Astrocyte (in vitro differentiated cells and primary cell): ENCODE measurements at regions not wholly inside any gene's neighbourhood (a gene's known extent, or its start where the extent isn't known, plus 50 kb on each side); places are given as distances from the start of the nearest gene placed in this dataset.

Source experiments
- DNase-seq: peaks from one replicate; pipeline ENCODE4 v3.0.0-alpha.2; 2010; ENCODE audit warnings: low read depth
- FAIRE-seq: peaks from 2 replicates; lab custom pipeline; 2011; peaks lifted over from hg19 to GRCh38; lab: Jason Lieb, UNC
- H2AFZ ChIP-seq: 2 replicates; pipeline ENCODE4 v1.6.0; 2012; ENCODE audit warnings: low read depth, low read length, inconsistent platforms
- H3K27ac ChIP-seq: 2 replicates; pipeline ENCODE4 v1.5.1; 2011; ENCODE audit warnings: low read depth, low read length, inconsistent platforms
- H3K27me3 ChIP-seq: 2 replicates; pipeline ENCODE4 v1.6.0; 2011; ENCODE audit warnings: low read length, inconsistent platforms; ENCODE audit not compliant: insufficient read depth
- H3K36me3 ChIP-seq: 2 replicates; pipeline ENCODE4 v1.5.1; 2011; ENCODE audit warnings: low read length, inconsistent platforms; ENCODE audit not compliant: insufficient read depth
- H3K4me1 ChIP-seq: 2 replicates; pipeline ENCODE4 v1.5.1; 2011; ENCODE audit warnings: low read length, inconsistent platforms; ENCODE audit not compliant: insufficient read depth
- H3K4me2 ChIP-seq: 2 replicates; pipeline ENCODE4 v1.6.0; 2012; ENCODE audit warnings: low read length, inconsistent platforms
- H3K4me3 ChIP-seq: 2 replicates; pipeline ENCODE4 v1.5.1; 2011; ENCODE audit warnings: low read depth, mild to moderate bottlenecking, low read length, inconsistent platforms; ENCODE audit not compliant: insufficient read depth
- H3K79me2 ChIP-seq: 2 replicates; pipeline ENCODE4 v1.6.0; 2012; ENCODE audit warnings: mild to moderate bottlenecking, low read length, inconsistent platforms; ENCODE audit not compliant: insufficient read depth
- H3K9ac ChIP-seq: 2 replicates; pipeline ENCODE4 v1.6.0; 2012; ENCODE audit warnings: mild to moderate bottlenecking, low read length, inconsistent platforms
- H3K9me3 ChIP-seq: 2 replicates; pipeline ENCODE4 v1.5.1; 2012; ENCODE audit warnings: low read depth, mild to moderate bottlenecking, low read length, inconsistent platforms; ENCODE audit not compliant: insufficient read depth
- H4K20me1 ChIP-seq: 2 replicates; pipeline ENCODE4 v1.6.0; 2012; ENCODE audit warnings: low read length, inconsistent platforms; ENCODE audit not compliant: insufficient read depth
- H3K27ac Mint-ChIP-seq: one replicate; pipeline ENCODE4 v1.8.0; 2021; ENCODE audit warnings: mild to moderate bottlenecking, mixed read lengths; ENCODE audit not compliant: unreplicated experiment
- H3K27me3 Mint-ChIP-seq: one replicate; pipeline ENCODE4 v1.8.0; 2021; ENCODE audit warnings: low read depth, mixed read lengths; ENCODE audit not compliant: unreplicated experiment
- H3K36me3 Mint-ChIP-seq: one replicate; pipeline ENCODE4 v1.8.0; 2021; ENCODE audit warnings: low read depth, mixed read lengths; ENCODE audit not compliant: unreplicated experiment
- H3K4me1 Mint-ChIP-seq: one replicate; pipeline ENCODE4 v1.8.0; 2021; ENCODE audit warnings: low read depth, mixed read lengths; ENCODE audit not compliant: unreplicated experiment
- H3K4me3 Mint-ChIP-seq: one replicate; pipeline ENCODE4 v1.8.0; 2021; ENCODE audit warnings: mild to moderate bottlenecking, moderate library complexity, mixed read lengths; ENCODE audit not compliant: unreplicated experiment
- H3K9me3 Mint-ChIP-seq: one replicate; pipeline ENCODE4 v1.8.0; 2021; ENCODE audit warnings: mild to moderate bottlenecking, mixed read lengths; ENCODE audit not compliant: unreplicated experiment
- EZH2 ChIP-seq: IDR thresholded peaks from 2 replicates; pipeline ENCODE4 v1.6.1; 2012; ENCODE audit warnings: mild to moderate bottlenecking, low read length, inconsistent platforms; ENCODE audit not compliant: insufficient read depth
- TF ChIP-seq, protein P1 (sequence below): IDR thresholded peaks from 2 replicates; pipeline ENCODE4 v1.5.1; 2011; ENCODE audit warnings: low read depth, mild to moderate bottlenecking, inconsistent platforms, low read length, moderate library complexity; ENCODE audit not compliant: insufficient read depth

DNA sequence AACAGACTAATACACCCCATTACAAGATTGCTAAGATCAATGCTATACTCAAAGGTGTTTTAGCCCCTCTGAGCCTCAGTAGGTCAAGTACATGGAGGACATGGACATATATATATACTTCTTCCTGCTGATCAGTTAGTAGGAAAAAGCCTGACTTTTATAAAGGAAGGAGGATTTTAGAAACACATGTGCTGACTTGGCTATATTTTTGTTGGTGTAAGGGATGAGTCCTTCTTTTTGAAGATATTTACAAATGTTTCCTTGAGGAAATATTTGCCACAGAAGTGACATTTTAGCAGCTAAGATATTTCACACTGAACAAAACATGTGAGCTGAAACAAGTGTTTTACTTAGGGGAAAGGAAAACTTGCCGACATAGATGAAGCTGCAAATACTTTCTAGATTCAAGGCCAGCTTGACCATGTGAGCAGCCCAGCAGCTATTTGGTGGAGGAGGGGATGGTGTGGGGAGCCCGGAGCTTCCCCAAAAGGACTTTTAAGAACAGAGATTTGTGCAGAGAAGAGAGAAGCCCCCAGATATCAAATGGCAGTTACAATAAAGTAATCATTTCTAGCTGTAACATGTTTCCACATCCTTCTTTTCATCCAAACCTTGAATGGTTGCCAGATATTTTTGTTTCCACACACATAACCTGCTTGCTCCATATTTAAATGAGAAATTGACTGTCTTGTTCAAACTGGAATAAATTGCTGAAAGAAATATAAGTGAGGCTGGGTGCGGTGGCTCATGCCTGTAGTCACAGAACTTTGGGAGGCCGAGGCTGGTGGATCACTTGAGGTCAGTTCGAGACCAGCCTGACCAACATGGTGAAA, 111.7 kb upstream of the NR2F2 start:
- Mint-ChIP-seq H3K4me3 (no peak overlapping the region), H3K27ac (no peak overlapping the region), H3K27me3 (peaks cover 28% of the 10 kb centered on the region), H3K36me3 (no peaks in the 10 kb centered on the region), H3K4me1 (no peaks in the 10 kb centered on the region), H3K9me3 (peaks cover 3% of the 10 kb centered on the region)
- Histone ChIP-seq H3K27me3 (no peaks in the 10 kb centered on the region), H3K4me3 (no peak overlapping the region), H3K27ac (no peak overlapping the region), H3K9ac (no peak overlapping the region), H3K79me2 (no peaks in the 10 kb centered on the region), H3K9me3 (no peaks in the 10 kb centered on the region), H3K4me2 (no peak overlapping the region), H3K4me1 (no peaks in the 10 kb centered on the region), H2AFZ (no peak overlapping the region), H3K36me3 (no peaks in the 10 kb centered on the region), H4K20me1 (no peaks in the 10 kb centered on the region)
- DNase-seq (no peak), FAIRE-seq (no peak)
- TF ChIP-seq EZH2: no peak
- TF ChIP-seq, protein P1, sequence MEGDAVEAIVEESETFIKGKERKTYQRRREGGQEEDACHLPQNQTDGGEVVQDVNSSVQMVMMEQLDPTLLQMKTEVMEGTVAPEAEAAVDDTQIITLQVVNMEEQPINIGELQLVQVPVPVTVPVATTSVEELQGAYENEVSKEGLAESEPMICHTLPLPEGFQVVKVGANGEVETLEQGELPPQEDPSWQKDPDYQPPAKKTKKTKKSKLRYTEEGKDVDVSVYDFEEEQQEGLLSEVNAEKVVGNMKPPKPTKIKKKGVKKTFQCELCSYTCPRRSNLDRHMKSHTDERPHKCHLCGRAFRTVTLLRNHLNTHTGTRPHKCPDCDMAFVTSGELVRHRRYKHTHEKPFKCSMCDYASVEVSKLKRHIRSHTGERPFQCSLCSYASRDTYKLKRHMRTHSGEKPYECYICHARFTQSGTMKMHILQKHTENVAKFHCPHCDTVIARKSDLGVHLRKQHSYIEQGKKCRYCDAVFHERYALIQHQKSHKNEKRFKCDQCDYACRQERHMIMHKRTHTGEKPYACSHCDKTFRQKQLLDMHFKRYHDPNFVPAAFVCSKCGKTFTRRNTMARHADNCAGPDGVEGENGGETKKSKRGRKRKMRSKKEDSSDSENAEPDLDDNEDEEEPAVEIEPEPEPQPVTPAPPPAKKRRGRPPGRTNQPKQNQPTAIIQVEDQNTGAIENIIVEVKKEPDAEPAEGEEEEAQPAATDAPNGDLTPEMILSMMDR: no peak

DNA sequence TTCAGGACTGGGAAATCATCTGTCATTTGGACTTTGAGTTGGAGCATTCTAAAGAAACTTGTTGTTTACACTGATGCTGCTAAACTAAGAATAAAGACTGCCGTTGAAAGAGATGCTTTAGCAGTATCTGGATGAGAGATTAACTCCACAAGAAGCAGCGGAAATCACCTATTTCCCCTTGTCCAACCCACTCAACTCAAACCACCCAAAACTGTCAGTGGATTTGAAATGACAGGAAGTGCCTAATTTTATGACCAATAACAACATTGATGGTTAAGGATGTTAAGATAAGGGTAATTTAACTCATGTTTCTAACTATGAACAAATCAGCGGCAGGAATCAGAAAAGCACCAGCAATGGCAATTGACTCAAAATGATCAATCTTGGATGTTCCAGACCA, 110.8 kb upstream of the NR2F2 start:
- no peak overlapping the region for H3K27ac Mint-ChIP-seq
- H3K4me3 ChIP-seq: no peak overlapping the region
- no peaks in the 10 kb centered on the region for H3K4me1 ChIP-seq
- no peaks in the 10 kb centered on the region for H3K4me1 Mint-ChIP-seq
- H3K9ac ChIP-seq: no peak overlapping the region
- H3K27me3 Mint-ChIP-seq: peaks cover 22% of the 10 kb centered on the region
- no peak overlapping the region for H3K4me2 ChIP-seq
- no peaks in the 10 kb centered on the region for H4K20me1 ChIP-seq
- H3K4me3 Mint-ChIP-seq: no peak overlapping the region
- no peaks in the 10 kb centered on the region for H3K79me2 ChIP-seq
- no peak overlapping the region for H3K27ac ChIP-seq
- H3K36me3 Mint-ChIP-seq: no peaks in the 10 kb centered on the region
- H3K36me3 ChIP-seq: no peaks in the 10 kb centered on the region
- H2AFZ ChIP-seq: no peak overlapping the region
- peaks cover 3% of the 10 kb centered on the region for H3K9me3 Mint-ChIP-seq
- no peaks in the 10 kb centered on the region for H3K27me3 ChIP-seq
- FAIRE-seq (no peak), DNase-seq (no peak)
- no peaks in the 10 kb centered on the region for H3K9me3 ChIP-seq
- TF ChIP-seq, protein P1: no peak
- no peak for TF ChIP-seq EZH2

DNA sequence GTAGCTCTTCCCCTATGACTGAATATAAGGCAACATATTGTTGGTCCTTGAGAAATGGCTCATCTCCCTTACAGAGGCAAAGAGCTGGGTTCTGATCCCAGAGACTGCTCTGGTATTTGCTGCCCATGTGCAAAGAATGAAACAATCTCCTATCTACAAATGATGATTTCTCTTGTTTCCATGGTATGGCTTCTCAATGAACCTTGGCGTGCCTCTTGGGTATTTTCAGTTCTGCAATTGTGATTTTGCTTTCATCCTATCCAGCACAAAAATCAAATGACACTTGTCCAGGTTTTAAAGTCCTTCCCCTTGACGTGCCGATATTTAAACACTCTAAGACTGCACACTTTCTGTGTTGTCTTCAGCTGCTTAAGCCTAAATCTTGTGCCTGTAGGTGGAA, 109.8 kb upstream of the NR2F2 start:
- no peak overlapping the region for H2AFZ ChIP-seq

More for the DNA sequence above, 109.8 kb upstream of the NR2F2 start:
- H3K79me2 ChIP-seq: no peaks in the 10 kb centered on the region
- H3K27me3 ChIP-seq: no peaks in the 10 kb centered on the region
- H3K4me1 ChIP-seq: no peaks in the 10 kb centered on the region
- H3K9me3 ChIP-seq: no peaks in the 10 kb centered on the region
- Mint-ChIP-seq H3K4me1 (no peaks in the 10 kb centered on the region), H3K27me3 (peaks cover 20% of the 10 kb centered on the region), H3K27ac (no peak overlapping the region), H3K4me3 (no peak overlapping the region), H3K36me3 (no peaks in the 10 kb centered on the region), H3K9me3 (peaks cover 3% of the 10 kb centered on the region)
- no peak overlapping the region for H3K4me2 ChIP-seq
- no peaks in the 10 kb centered on the region for H4K20me1 ChIP-seq
- no peaks in the 10 kb centered on the region for H3K36me3 ChIP-seq
- DNase-seq: no peak
- no peak overlapping the region for H3K9ac ChIP-seq
- H3K4me3 ChIP-seq: no peak overlapping the region
- TF ChIP-seq EZH2: no peak
- TF ChIP-seq, protein P1: no peak
- FAIRE-seq: no peak
- no peak overlapping the region for H3K27ac ChIP-seq
